IMR-90 (cell line): ENCODE measurements at regions not wholly inside any gene's neighbourhood (a gene's known extent, or its start where the extent isn't known, plus 50 kb on each side); places are given as distances from the start of the nearest gene placed in this dataset.

Source experiments
- FOS ChIP-seq: fragments of 150-350 bp; IDR thresholded peaks from 2 replicates; pipeline ENCODE4 v1.6.1; 2016; ENCODE audit warnings: low read depth, low read length
- POLR2A ChIP-seq: IDR thresholded peaks from 2 replicates; pipeline ENCODE4 v1.6.1; 2012; ENCODE audit warnings: mild to moderate bottlenecking, low read depth, low read length
- TF ChIP-seq, protein P1 (sequence below): conservative IDR thresholded peaks from 2 replicates; pipeline ENCODE4 v1.5.1; 2012; ENCODE audit warnings: mild to moderate bottlenecking, low read depth, low read length, improper control_type of control experiment

DNA sequence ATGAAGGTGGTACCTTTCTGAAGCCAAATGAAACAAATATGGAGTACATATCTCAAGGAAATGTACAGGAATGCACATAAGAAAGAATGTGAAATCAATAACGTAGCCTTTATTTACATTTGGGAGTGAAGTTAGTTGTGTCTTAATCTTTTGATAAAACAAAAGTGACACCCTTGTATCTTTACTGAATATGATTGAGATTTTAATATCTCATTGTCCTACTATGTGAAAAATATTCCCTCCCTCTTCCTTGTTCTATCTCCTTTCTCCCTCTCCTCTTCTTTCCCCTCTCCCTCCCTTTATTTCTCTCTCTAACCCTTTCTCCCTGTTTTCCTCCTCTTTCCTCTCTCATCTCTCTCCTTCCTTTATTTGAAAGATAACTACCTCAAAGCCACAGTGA lies 89.1 kb downstream of the PTCHD4 start:
- TF ChIP-seq POLR2A (no peak), FOS (no peak)
- TF ChIP-seq, protein P1, sequence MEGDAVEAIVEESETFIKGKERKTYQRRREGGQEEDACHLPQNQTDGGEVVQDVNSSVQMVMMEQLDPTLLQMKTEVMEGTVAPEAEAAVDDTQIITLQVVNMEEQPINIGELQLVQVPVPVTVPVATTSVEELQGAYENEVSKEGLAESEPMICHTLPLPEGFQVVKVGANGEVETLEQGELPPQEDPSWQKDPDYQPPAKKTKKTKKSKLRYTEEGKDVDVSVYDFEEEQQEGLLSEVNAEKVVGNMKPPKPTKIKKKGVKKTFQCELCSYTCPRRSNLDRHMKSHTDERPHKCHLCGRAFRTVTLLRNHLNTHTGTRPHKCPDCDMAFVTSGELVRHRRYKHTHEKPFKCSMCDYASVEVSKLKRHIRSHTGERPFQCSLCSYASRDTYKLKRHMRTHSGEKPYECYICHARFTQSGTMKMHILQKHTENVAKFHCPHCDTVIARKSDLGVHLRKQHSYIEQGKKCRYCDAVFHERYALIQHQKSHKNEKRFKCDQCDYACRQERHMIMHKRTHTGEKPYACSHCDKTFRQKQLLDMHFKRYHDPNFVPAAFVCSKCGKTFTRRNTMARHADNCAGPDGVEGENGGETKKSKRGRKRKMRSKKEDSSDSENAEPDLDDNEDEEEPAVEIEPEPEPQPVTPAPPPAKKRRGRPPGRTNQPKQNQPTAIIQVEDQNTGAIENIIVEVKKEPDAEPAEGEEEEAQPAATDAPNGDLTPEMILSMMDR, result no peak
